ENCODE measurements at regions not wholly inside any gene's neighbourhood (a gene's known extent, or its start where the extent isn't known, plus 50 kb on each side); places are given as distances from the start of the nearest gene placed in this dataset.
A peak's percentile ranks its signal among the peaks of the same experiment; 100 is the strongest.
"Not testable (repeated sequence)": the region's sequence is repeated elsewhere in the genome, so short reads cannot be mapped to it uniquely, and the experiment has no call there.

DNA sequence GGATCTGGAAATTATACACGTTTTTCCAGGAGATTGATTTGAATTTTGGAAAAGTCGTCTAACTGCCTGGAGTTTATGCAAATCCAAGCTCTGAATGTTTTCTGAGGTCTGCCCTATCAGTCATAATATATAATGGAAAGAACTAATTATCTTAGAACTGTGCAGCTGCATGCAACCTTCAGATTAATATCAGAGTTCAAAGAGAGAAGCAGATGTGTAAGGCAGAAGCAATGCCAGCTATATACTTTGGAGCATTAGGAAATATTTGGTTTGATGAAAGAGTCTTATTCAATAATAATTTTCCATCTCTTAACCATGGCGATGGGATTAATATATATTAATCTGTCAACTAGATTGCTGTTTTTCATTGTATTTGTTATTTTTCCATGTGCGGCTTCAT lies 500.9 kb downstream of the NEBL start:
- peaks cover 0 to 4% (median 0%) of the 10 kb centered on the region in 3 donors for H3K36me3 Mint-ChIP-seq
- H3K4me3 Mint-ChIP-seq = no peak overlapping the region
- H3K4me1 Mint-ChIP-seq = no peaks in the 10 kb centered on the region
- H3K27ac Mint-ChIP-seq = no peak overlapping the region
- peaks cover 0 to 1% (median 0%) of the 10 kb centered on the region in 3 donors for H3K27me3 Mint-ChIP-seq (ENCODE audit: low read depth in 3 of 3)
- peaks cover 0 to 1% (median 0%) of the 10 kb centered on the region in 6 donors for H3K9me3 Mint-ChIP-seq
- DNase-seq = no peak

DNA sequence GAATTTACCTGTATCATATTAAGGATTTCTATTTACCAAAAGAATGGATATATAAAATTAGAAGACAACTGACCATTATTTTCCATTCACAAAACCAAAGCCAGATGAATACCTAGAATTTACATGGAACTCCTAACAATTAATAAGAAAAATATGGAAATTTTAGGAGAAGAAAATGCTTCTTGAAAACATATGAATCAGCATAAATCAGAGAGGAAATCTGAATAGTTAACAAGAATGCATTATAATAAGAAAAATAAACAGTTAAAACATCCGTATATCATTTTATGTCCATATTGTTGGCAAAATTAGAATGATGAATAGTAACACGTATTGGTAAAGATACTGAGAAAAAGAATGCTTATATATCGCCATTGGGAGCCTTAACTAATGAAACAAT lies 505.5 kb downstream of the NEBL start:
- no peaks in the 10 kb centered on the region for H3K4me1 Mint-ChIP-seq
- no peaks in the 10 kb centered on the region for H3K9me3 Mint-ChIP-seq
- H3K27me3 Mint-ChIP-seq (ENCODE audit: low read depth in 3 of 3) = peaks cover 0 to 2% (median 0%) of the 10 kb centered on the region in 3 donors
- peaks cover 0 to 4% (median 3%) of the 10 kb centered on the region in 3 donors for H3K36me3 Mint-ChIP-seq
- H3K27ac Mint-ChIP-seq = no peak overlapping the region
- no peak for DNase-seq
- H3K4me3 Mint-ChIP-seq = no peak overlapping the region

DNA sequence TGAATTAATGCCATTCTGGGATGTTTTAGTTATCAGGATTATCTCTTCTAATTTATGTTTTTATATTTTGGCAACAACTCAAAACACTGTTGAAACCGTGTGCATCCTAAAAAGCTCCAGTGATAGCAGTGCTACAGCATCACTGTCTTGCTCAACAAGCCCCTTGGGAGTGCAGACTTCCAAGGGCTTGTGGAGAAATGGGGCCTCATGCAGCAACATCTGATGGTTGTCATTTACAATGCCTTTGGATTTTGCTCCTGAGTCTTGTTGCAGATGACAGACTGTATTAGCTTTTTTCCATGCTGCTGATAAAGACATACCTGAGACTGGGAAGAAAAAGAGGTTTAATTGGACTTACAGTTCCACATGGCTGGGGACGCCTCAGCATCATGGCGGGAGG lies 515.4 kb downstream of the NEBL start:
- peaks cover under 1 to 3% (median 2%) of the 10 kb centered on the region in 3 donors for H3K27me3 Mint-ChIP-seq (ENCODE audit: low read depth in 3 of 3)
- DNase-seq = no peak
- H3K4me3 Mint-ChIP-seq = no peak overlapping the region
- H3K27ac Mint-ChIP-seq = no peak overlapping the region
- peaks cover 0 to 5% (median 0%) of the 10 kb centered on the region in 6 donors for H3K9me3 Mint-ChIP-seq
- H3K36me3 Mint-ChIP-seq = peaks cover 0 to 12% (median 4%) of the 10 kb centered on the region in 3 donors
- peaks cover 13% of the 10 kb centered on the region in 2 donors for H3K4me1 Mint-ChIP-seq

DNA sequence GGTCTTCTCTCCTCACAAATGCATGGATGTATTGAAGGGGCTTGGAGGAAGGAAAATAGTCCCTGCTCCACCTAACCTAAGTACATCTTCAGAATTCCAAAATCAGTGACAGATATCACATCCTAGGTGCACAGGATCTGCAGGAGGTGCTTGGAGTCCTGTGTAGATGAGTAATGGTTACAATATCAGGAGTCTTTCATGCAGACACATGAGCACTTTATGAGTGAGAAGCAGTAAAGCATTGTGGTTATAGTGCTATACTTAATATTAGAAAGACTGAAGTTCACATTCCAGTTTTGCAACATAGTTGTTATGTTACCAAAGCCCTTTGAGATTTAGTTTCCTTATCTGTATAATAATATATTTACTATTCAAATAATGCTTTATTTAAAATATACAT lies 516.7 kb downstream of the NEBL start:
- Mint-ChIP-seq H3K27ac (no peak overlapping the region), H3K4me3 (peak overlapping the region in 1 of 5 donors; percentile 30), H3K4me1 (peaks cover 13% of the 10 kb centered on the region in 2 donors), H3K9me3 (peaks cover 0 to 3% (median 0%) of the 10 kb centered on the region in 6 donors), H3K27me3 (ENCODE audit: low read depth in 3 of 3) (peaks cover 0 to 2% (median 1%) of the 10 kb centered on the region in 3 donors), H3K36me3 (peaks cover 0 to 6% (median 4%) of the 10 kb centered on the region in 3 donors)
- DNase-seq = no peak

DNA sequence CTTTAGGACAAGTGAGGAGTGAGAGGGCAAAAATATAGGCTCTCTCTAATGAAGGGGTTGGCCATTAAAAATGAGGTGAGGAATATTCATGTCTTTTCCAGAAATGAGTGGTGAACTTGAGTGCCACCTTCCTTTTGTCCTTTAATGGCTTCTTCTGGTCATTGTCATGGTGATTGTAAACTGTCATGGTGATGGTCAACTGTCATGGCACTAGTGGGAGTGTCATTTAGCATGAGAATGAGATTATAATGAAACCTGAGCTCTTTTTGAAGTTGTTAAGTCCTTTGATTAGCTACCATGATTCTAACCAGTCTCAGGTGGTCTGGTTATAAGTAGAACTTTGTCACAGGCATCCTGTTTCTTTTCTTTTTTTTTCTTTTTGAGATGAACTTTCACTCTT lies 524.4 kb downstream of the NEBL start:
- H3K27ac Mint-ChIP-seq = no peak overlapping the region
- H3K36me3 Mint-ChIP-seq = peaks cover 0 to 15% (median 6%) of the 10 kb centered on the region in 3 donors
- DNase-seq = no peak
- H3K27me3 Mint-ChIP-seq (ENCODE audit: low read depth in 3 of 3) = peaks cover 0 to 3% (median 2%) of the 10 kb centered on the region in 3 donors
- peaks cover 26 to 30% of the 10 kb centered on the region in 2 donors for H3K4me1 Mint-ChIP-seq
- no peak overlapping the region for H3K4me3 Mint-ChIP-seq
- peaks cover 0 to 14% (median 6%) of the 10 kb centered on the region in 6 donors for H3K9me3 Mint-ChIP-seq

DNA sequence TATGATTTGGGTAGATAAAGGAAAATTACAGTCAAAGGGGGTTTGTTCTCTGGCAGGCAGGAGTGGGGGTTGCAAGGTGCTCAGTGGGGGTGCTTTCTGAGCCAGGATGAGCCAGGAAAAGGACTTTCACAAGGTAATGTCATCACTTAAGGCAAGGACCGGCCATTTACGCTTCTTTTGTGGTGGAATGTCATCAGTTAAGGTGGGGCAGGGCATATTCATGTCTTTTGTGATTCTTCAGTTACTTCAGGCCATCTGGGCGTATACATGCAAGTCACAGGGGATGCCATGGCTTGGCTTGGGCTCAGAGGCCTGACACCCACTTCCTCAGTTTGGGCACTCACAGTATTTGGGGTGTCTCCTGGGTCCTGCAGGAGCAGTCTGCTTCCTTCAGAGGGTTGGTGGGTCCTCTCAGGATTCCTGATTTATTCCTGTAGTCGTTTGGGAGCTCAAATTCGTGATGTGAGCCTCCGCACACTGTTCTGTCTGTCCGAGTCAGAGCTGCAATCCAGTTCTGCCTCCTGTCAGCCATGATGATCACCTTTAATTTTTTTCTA lies 526.1 kb downstream of the NEBL start:
- peaks cover 35 to 40% of the 10 kb centered on the region in 2 donors for H3K4me1 Mint-ChIP-seq
- H3K4me3 Mint-ChIP-seq; H3K27me3 Mint-ChIP-seq (ENCODE audit: low read depth in 3 of 3); H3K27ac Mint-ChIP-seq; DNase-seq: not testable (repeated sequence)
- H3K9me3 Mint-ChIP-seq = peaks cover 2 to 17% (median 7%) of the 10 kb centered on the region in 6 donors
- peaks cover 0 to 27% (median 14%) of the 10 kb centered on the region in 3 donors for H3K36me3 Mint-ChIP-seq

DNA sequence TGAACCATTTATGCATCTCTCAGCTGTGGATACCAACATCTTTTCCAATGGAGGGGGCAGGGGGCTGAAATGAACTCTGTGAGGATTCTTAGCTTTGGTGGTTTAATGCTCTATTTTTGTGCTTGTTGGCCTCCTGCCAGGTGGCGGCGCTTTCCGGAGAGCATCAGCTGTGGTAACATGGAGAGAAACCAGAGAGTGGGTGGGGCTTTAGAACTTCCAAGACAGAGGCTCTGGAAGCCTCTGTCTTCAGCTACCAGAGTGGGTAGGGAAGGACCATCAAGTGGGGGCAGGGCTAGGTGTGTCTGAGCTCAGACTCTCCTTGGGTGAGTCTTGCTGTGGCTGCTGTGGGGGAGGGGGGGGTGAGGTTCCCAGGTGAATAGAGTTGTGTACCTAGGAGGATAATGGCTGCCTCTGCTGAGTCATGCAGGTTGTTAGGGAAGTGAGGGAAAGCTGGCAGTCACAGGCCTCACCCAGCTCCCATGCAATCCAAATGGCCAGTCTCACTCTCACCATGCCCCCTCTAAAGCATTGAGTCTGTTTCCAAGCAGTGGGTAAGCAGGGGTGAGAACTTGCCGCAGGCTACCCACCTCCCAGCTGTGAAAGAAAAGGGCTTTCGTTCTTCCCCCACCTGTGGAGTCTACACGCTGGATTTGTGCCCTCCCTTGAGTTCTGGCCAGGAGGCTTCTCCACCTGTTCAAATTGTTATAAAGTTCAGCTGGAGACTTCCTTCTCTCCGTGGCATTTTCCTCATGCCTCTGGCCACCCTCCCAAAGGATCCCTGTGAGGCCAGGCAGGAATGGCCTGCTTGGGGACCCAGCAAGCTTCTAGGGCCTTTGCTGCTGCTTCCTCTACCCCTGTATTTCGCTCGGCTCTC lies 527.0 kb downstream of the NEBL start:
- Mint-ChIP-seq H3K9me3 (peaks cover 2 to 21% (median 8%) of the 10 kb centered on the region in 6 donors), H3K27ac (peak overlapping the region in 2 of 6 donors; percentile 1 to 12), H3K4me1 (peaks cover 35 to 40% of the 10 kb centered on the region in 2 donors), H3K27me3 (ENCODE audit: low read depth in 3 of 3) (peaks cover 0 to 6% (median 2%) of the 10 kb centered on the region in 3 donors), H3K36me3 (peaks cover 0 to 35% (median 14%) of the 10 kb centered on the region in 3 donors), H3K4me3 (peak overlapping the region in 1 of 5 donors; percentile 2)
- DNase-seq = no peak

DNA sequence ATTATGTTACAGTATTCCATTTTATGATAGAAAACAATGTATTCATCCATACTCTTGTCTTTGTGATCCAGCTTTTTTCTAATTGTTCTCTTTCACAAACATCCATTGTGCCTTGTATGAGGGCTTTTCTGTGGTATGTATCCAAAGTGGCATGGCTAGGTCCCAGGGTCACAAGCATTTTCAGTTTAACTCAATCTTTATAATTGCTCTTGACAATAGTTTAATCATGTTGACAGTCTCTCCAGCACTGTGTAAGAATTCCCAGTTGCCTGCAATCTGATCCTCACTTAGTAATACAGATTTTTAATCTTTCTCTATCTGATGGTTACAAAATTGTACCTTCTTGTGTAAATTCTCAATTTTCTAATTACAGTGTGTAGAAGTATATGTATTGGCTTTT lies 533.4 kb downstream of the NEBL start:
- Mint-ChIP-seq H3K27ac (no peak overlapping the region), H3K4me3 (no peak overlapping the region), H3K27me3 (ENCODE audit: low read depth in 3 of 3) (peaks cover 0 to 5% (median 5%) of the 10 kb centered on the region in 3 donors), H3K36me3 (peaks cover 4 to 35% (median 12%) of the 10 kb centered on the region in 3 donors), H3K4me1 (peaks cover 15 to 20% of the 10 kb centered on the region in 2 donors), H3K9me3 (peaks cover 0 to 11% (median 5%) of the 10 kb centered on the region in 6 donors)
- no peak for DNase-seq

DNA sequence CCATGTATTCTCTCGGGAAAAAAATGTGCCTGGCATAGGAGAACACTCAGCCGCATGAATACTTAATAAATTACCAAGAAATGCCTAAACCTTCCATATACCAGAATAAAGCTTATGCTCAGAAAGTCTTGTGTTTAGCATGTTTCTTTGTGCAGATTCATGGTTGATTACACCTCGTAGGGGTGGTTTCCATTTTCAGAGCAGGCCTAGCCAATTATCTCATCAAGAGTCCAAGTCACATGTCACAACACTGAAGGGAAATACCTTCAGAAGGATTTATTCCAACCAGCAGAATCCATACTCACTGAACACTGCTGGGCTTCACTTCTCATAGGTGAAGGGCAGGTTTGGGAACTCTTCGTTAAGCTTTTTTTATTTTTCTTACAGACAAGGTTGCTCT lies 539.7 kb downstream of the PLXDC2 start:
- Mint-ChIP-seq H3K4me3 (no peak overlapping the region), H3K36me3 (peaks cover 0 to 17% (median 3%) of the 10 kb centered on the region in 3 donors)

DNA sequence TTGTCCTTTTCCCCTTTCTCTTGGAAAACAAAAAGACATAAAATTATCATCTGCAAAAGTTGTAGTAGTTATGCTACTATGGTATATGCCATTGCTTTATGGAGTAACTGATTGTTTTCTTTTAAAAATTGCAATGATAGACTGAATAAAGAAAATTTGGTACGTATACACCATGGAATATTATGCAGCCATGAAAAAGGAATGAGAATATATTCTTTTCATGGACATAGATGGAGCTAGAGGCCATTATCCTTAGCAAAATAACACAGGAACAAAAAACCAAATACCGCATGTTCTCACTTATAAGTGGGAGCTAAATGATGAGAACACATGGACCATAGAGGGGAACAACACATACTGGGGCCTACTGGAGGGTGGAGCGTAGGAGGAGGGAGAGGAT lies 538.8 kb downstream of the PLXDC2 start:
- Mint-ChIP-seq H3K27ac (no peak overlapping the region), H3K27me3 (ENCODE audit: low read depth in 3 of 3) (no peaks in the 10 kb centered on the region)
- no peak for DNase-seq

More for the DNA sequence above, 539.7 kb downstream of the PLXDC2 start:
- no peaks in the 10 kb centered on the region for H3K4me1 Mint-ChIP-seq
- no peak for DNase-seq
- peaks cover 0 to 2% (median 0%) of the 10 kb centered on the region in 3 donors for H3K27me3 Mint-ChIP-seq (ENCODE audit: low read depth in 3 of 3)
- no peak overlapping the region for H3K27ac Mint-ChIP-seq
- H3K9me3 Mint-ChIP-seq = peaks cover 0 to 5% (median 0%) of the 10 kb centered on the region in 6 donors

DNA sequence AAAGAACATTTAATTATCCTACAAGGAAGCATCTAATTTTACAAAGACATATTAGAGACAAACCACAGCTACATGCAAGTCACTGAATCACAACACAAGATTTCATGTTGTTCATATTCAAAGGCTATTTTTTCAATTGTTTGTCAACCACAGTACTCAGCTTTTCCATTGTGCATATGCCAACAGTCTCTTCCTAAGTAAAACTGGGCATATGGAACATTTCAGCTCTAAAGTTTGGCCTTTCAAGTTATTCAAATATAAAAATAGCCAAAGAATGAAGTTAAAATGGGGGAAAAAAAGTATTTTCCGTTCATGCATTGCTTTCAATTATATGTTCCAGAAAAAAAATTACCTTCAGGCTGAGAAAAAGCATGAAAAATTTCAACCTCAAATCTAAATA lies 537.9 kb downstream of the PLXDC2 start:
- Mint-ChIP-seq H3K27me3 (ENCODE audit: low read depth in 3 of 3) (peaks cover 0 to 2% (median 0%) of the 10 kb centered on the region in 3 donors), H3K27ac (no peak overlapping the region), H3K36me3 (peaks cover 0 to 17% (median 3%) of the 10 kb centered on the region in 3 donors), H3K4me3 (no peak overlapping the region), H3K4me1 (no peaks in the 10 kb centered on the region), H3K9me3 (peaks cover 0 to 5% (median 0%) of the 10 kb centered on the region in 6 donors)
- DNase-seq = no peak

More for the DNA sequence above, 538.8 kb downstream of the PLXDC2 start:
- Mint-ChIP-seq H3K36me3 (peaks cover 0 to 17% (median 3%) of the 10 kb centered on the region in 3 donors), H3K4me3 (no peak overlapping the region), H3K4me1 (no peaks in the 10 kb centered on the region), H3K9me3 (peaks cover 0 to 5% (median 0%) of the 10 kb centered on the region in 6 donors)

DNA sequence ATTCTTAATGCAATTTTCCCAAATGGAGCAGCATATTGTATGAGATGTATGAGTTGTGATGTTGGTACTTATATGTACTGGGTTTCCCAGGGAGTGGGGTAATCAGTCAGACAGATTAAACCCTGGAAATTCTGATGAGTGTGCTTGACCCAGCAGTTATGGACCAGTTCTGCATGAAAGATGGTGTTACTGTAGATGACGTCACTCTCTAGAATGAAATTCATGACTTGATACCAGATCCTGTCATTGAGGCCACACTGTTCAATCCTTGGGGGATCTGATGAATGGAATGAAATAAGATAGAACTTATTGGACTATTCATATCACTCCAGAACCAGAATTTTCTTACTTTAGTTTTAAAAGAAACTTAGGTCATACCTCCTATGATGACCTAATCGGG lies 534.3 kb downstream of the PLXDC2 start:
- Mint-ChIP-seq H3K27me3 (ENCODE audit: low read depth in 3 of 3) (peaks cover 0 to 2% (median 0%) of the 10 kb centered on the region in 3 donors), H3K36me3 (peaks cover 0 to 3% (median under 1%) of the 10 kb centered on the region in 3 donors), H3K4me3 (no peak overlapping the region), H3K4me1 (no peaks in the 10 kb centered on the region), H3K27ac (no peak overlapping the region), H3K9me3 (peaks cover 0 to 4% (median 0%) of the 10 kb centered on the region in 6 donors)
- DNase-seq = no peak

DNA sequence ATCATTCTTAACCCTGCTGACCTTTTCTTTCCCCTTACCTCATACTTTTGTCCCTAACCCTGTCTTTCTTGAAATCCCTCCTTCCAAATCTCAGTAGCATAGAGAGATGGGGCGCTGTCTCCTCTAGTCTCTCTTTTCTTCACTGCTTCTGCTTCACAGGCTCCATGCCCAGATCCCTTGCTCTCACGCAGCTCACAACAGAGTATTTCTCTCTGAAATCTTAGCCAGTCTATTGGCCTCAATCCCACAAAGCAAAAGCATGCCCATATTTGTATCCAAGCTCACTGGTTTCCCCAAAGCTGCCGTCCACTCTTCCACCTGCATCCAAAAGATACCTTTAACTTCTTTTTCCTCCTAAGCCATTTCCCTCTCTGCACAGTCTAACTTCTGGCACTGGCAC lies 526.8 kb downstream of the PLXDC2 start:
- Mint-ChIP-seq H3K4me1 (peaks cover 3 to 8% of the 10 kb centered on the region in 2 donors), H3K36me3 (peaks cover 0 to 10% (median 5%) of the 10 kb centered on the region in 3 donors), H3K27me3 (ENCODE audit: low read depth in 3 of 3) (peaks cover 0 to 2% (median 0%) of the 10 kb centered on the region in 3 donors), H3K4me3 (no peak overlapping the region), H3K9me3 (peaks cover 2 to 17% (median 7%) of the 10 kb centered on the region in 6 donors), H3K27ac (peak overlapping the region in 1 of 6 donors; percentile 4)
- no peak for DNase-seq

Measured in immature natural killer cell (primary cell).